HG03460 (cell line): ENCODE measurements at regions not wholly inside any gene's neighbourhood (a gene's known extent, or its start where the extent isn't known, plus 50 kb on each side); places are given as distances from the start of the nearest gene placed in this dataset.
A peak's percentile ranks its signal among the peaks of the same experiment; 100 is the strongest.
"Not testable (repeated sequence)": the region's sequence is repeated elsewhere in the genome, so short reads cannot be mapped to it uniquely, and the experiment has no call there.

Source experiments
- ATAC-seq: cut with Tn5 transposase; IDR thresholded peaks from one replicate; pipeline ENCODE4 v1.9.1; 2021; ENCODE audit not compliant: unreplicated experiment

GRCh38 chr16:29578898-29579297, 72.7 kb upstream of the NPIPB12 start:
- ATAC-seq: not testable (repeated sequence)

DNA sequence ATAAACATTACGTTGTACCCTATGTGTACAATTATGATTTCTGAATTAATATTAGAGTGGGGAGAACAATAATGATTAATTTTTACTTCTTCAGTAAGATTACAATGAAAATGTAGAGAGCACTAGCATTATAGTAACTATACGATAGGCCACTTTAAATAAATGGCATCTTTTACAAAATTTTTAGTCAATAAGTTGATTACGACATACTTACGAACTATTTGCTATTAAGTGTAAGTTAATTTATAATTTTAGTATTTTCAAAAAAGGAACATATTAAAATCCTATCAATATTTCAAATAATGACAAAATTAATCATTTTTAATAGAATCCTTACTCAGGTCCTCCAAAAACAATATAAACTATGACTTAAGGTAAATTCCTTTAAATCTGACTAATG, 75.6 kb upstream of the NPIPB12 start:
- not testable (repeated sequence) for ATAC-seq

GRCh38 chr16:29591919-29592318, 71.1 kb upstream of the SPN start:
- ATAC-seq: not testable (repeated sequence)

- ATAC-seq: peak; percentile 30
Measured at GRCh38 chr16:29594269-29594925, 68.7 kb upstream of the SPN start.

DNA sequence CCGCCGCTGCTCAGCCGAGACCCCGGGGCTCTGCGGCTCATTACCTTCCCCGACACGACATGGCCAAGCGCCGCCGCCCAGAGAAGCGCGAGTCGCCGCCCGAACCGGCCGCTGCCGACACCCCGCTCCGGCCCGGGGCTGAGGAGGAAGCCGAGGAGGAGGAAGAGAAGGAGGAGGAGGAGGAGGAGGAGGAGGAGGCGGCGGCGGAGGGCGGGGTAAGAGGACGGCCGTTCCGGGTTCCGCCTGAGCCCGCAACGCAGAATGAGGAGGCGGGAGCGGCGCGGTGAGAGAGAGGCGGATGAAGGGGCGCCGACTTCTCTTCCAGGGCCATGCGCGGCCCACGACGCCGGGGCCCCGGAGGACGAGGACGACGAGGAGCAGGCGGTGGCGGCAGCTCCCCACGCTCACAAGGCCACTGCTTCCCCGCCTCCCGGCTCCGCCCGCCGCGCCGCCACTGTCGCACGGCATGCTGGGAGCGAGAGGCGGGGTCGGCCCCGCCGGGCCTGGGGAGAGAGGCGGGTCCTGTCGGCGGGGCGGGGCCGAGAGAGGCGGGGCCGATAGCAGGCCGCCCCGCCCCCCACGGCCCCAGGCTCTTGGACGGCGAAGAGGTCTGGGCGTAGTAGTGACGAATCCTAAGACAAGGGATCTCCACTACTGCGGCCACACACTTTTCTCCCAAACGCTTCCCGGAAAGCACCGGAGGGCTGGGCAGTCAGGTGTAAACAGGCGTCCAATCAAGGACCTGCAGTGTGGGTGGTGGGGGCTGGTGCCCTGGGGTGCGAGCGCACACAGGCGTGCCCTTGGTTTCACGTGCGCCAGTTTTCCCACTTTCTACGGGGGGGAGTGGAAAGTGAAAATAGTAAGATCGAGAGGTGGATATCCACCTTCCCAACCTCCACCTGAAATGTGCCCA, 67.9 kb upstream of the SPN start:
- ATAC-seq: peak; percentile 72

GRCh38 chr16:29597030-29597429, 66.0 kb upstream of the SPN start:
- ATAC-seq: not testable (repeated sequence)

DNA sequence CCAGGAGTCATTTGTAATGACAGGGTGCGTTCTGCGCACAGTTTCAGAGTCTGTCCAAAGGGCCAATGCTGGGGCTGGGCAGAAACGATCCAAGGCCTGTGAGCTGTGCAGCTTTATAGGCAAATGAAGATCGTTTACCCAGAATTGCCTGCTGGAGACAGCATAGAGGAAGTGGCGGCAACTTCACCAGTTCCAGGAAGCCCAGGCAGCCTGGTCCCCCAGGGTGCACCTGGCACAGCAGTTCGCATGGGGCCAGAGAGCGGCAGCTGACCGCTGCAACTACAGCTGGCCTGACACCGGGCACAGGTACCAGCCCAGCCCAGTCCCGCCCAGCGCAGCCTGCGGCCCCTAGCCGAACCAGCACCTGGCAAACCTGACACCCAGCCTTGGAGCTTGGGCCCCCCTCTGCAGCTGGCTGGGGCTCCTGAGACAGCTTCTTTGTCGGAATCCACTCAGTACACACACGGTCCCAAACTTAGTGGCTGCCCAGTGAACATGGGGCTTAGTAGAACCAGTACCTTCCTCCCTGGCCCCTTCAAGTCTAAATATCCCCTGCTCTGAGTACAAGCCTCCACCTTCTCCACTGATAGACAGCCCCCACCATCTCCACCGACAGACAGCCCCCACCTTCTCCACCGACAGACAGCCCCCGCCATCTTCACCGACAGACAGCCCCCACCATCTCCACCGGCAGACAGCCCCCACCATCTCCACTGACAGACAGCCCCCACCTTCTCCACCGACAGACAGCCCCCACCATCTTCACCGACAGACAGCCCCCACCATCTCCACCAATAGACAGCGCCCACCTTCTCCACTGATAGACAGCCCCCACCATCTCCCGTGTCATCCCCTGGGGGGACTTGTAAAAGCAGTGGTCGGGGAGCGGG, 62.7 kb upstream of the SPN start:
- ATAC-seq: not testable (repeated sequence)

DNA sequence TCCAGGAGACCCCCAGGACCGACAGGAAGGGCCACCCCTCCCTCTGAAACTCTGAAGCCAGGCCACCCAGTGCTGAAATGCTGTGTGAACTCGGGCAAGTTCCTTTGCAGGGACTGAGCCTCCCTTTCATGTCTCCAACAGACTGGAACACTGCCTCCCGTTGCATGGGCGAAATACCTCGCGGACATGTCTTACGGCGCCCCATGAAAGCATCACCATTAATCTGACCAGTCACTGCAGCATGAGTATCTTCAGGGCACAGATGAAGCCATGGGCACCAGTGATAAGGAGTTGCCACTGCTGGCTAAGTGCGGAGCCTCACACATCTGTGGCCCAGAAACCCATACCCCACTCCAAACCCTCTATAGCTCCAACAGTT, 60.8 kb upstream of the SPN start:
- not testable (repeated sequence) for ATAC-seq

GRCh38 chr16:29602683-29603088, 60.4 kb upstream of the SPN start:
- ATAC-seq: not testable (repeated sequence)

DNA sequence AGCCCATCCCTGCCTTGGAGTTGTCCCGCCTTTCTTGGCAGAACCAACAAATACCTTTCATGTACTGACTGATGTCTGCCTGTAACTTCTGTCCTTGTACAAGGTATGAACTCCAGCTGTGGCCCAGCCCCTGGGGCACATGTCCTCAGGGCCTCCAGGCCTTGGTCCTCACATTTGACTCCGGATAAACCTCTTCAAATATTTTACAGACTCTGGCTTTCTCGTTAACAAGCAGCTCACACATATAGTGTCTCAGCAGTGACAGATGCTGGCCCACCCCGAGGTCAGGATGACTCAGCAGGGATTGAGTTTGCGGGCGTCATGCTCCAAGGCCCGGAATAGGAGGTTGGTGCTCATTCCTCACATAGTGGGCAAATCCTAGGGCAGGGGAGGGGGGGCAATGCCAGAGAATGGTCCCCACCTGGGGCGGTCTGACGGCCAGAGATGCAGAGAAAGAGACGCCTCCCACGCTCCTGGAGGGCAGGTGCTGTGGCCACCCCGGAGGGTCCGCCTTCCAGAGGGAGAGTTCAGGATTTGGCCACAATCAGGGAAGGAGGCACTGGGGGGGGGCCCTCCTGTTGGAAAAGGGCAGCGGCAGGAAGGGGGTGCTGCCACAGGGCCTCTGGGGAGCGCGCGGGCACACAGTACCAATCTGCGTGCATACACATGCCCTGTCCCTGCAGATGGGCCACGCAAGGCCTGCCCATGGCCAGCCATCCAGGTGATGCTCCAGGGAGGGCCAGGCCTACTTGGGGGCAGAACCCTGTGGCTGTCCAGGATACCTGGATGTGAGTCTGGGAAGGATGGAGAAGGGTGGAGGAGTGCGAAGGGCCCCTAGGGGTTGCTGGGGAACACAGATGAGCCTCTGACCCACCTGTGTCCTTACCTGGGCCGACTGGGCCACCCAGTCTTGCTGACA, 58.2 kb upstream of the SPN start:
- not testable (repeated sequence) for ATAC-seq

- not testable (repeated sequence) for ATAC-seq
Measured at GRCh38 chr16:29605593-29606205, 57.3 kb upstream of the SPN start.

DNA sequence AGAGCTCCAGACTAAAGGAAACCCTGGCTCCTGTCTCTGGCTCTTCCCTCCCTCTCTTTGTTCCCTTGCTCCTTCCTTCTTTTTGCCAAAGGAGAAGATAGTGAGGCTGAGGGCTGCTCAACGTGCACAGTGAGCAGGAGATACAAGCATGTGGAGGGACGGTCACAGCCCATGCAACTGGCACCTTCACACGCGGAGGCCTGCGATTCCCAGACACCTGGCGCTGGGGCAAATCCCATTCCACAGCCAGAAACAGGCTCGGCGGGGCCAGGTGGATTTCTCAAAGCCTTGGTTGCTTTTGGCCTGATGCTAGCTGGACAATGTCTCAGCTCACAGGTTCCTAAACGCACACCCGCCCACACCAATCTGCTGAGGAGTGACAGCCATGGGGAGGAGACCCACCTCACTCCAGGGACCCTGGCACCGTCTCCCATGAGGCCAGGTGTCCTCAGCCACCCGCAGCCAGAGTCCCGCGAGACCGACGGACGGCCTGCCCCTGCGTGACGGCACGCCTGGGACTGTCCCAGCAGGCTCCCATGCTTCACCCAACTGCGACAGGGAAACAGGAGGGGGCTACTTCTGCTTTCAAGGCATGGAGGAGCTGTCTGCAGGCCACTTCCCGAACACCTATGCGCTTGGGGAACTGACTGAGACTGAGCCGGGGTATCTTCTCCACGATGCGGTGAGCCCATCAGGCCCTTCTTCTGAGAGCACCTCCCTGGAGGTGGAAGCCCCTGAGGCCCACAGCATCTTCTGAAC, 56.2 kb upstream of the SPN start:
- ATAC-seq: not testable (repeated sequence)

DNA sequence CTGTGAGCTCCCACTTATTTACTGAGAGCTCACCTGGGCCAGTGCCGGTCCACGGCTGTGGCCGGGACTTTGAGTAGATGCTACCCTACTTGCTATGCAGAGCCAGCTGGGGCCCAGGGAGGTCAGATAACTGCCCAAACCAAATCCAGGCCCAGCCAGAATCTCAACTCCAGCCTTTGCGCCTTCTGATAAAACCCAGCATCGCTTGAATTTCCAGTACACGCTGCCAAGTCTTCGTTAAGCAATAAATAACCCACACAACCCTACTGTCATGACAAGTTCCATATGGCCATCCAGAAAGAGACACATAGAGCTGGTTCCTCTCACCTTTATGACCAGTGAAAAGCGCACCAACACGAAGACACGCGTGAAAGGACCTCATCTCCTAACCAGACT, 55.6 kb upstream of the SPN start:
- ATAC-seq: not testable (repeated sequence)

DNA sequence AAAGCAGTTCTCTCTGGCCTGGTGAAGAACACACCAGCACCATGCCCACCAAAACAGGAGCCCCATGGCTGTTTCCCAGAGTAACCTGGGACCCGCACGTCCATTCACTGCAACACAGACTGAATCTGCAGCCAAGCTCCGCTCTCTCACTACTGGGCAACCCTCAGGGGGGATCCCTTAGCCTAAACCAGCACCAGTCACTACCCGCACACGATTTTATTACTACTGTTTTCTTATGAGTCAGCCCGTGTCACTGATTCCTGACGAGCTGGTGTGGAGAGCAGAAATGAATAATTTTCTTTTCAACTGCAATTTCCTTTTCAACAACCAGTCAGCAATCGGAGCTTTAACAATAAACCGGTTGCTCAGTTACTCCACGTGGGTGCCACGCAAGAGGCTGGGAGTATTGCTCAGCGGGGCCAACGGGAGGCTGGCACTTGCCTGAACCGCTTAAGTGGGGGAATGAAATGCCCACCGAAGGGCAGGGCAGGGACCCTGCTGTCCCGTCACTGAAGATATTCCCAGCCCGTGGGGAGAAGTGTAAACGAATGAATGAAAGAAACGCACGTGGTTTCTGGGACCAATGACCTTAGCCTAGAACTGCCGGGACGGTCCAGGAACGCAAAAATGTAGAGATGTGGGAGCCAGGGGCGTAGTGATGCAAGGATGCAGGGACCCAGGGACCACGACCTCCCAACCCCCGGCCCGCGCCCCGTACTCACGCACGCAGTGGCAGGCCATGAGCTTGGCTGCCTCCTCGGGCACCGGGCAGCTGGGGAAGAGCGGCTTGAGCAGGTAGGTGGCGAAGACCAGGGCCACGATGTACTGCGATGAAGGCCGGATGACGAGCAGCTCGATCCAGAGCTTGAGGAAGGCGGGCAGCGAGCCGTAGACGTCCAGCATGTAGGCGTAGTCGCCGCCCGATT, 50.4 kb upstream of the SPN start:
- ATAC-seq: peak; percentile 35
